ENCODE measurements at regions not wholly inside any gene's neighbourhood (a gene's known extent, or its start where the extent isn't known, plus 50 kb on each side); places are given as distances from the start of the nearest gene placed in this dataset.

- no peaks in the 10 kb centered on the region for H3K36me3 Mint-ChIP-seq
- no peak overlapping the region for H3K27ac Mint-ChIP-seq
- no peak for ATAC-seq (ENCODE audit: low read depth)
- H3K9me3 Mint-ChIP-seq: peaks cover 3% of the 10 kb centered on the region
- H3K27me3 Mint-ChIP-seq: peaks cover 9% of the 10 kb centered on the region
- H3K4me1 Mint-ChIP-seq: no peaks in the 10 kb centered on the region
- no peak for DNase-seq
- POLR2A ChIA-PET: no interaction called here
- no peak overlapping the region for H3K4me3 Mint-ChIP-seq
These were observed 149.8 kb downstream of the DLEU7 start for GRCh38 chr13:50693727-50694126.

- Mint-ChIP-seq H3K27me3 (peaks cover 6% of the 10 kb centered on the region), H3K27ac (no peak overlapping the region), H3K4me3 (no peak overlapping the region), H3K9me3 (peaks cover 3% of the 10 kb centered on the region), H3K4me1 (no peaks in the 10 kb centered on the region), H3K36me3 (no peaks in the 10 kb centered on the region)
- no peak for DNase-seq
- POLR2A ChIA-PET: no interaction called here
- ATAC-seq (ENCODE audit: low read depth): no peak
These were observed 145.5 kb downstream of the DLEU7 start for GRCh38 chr13:50697746-50698539.

- DNase-seq: no peak
- no peak for ATAC-seq (ENCODE audit: low read depth)
- H3K36me3 Mint-ChIP-seq: no peaks in the 10 kb centered on the region
- peaks cover 3% of the 10 kb centered on the region for H3K9me3 Mint-ChIP-seq
- peaks cover 6% of the 10 kb centered on the region for H3K27me3 Mint-ChIP-seq
- POLR2A ChIA-PET: interaction anchor here (0.6 kb wide), 1 partner anchor 209 kb away, joined by 5 read pairs; no protein-coding TSS in a partner anchor
- no peak overlapping the region for H3K27ac Mint-ChIP-seq
- H3K4me1 Mint-ChIP-seq: no peaks in the 10 kb centered on the region
- H3K4me3 Mint-ChIP-seq: no peak overlapping the region
These were observed 143.4 kb downstream of the DLEU7 start for GRCh38 chr13:50699874-50700663.

- no peaks in the 10 kb centered on the region for H3K4me1 Mint-ChIP-seq
- no peak overlapping the region for H3K4me3 Mint-ChIP-seq
- H3K9me3 Mint-ChIP-seq: peaks cover 3% of the 10 kb centered on the region
- no peaks in the 10 kb centered on the region for H3K36me3 Mint-ChIP-seq
- DNase-seq (no peak), ATAC-seq (ENCODE audit: low read depth) (no peak)
- H3K27ac Mint-ChIP-seq: no peak overlapping the region
- H3K27me3 Mint-ChIP-seq: peaks cover 3% of the 10 kb centered on the region
- POLR2A ChIA-PET: interaction anchor here (0.6 kb wide), 1 partner anchor 21 kb away, joined by 4 read pairs; no protein-coding TSS in a partner anchor
These were observed 142.7 kb downstream of the DLEU7 start for GRCh38 chr13:50700664-50701305.

GRCh38 chr13:50701469-50701868 is 142.0 kb downstream of the DLEU7 start:
- ATAC-seq (ENCODE audit: low read depth) (no peak), DNase-seq (no peak)
- no peaks in the 10 kb centered on the region for H3K4me1 Mint-ChIP-seq
- H3K9me3 Mint-ChIP-seq: peaks cover 1% of the 10 kb centered on the region
- no peak overlapping the region for H3K4me3 Mint-ChIP-seq
- peaks cover 3% of the 10 kb centered on the region for H3K27me3 Mint-ChIP-seq
- no peaks in the 10 kb centered on the region for H3K36me3 Mint-ChIP-seq
- H3K27ac Mint-ChIP-seq: no peak overlapping the region
- POLR2A ChIA-PET: no interaction called here

- DNase-seq: no peak
- ATAC-seq (ENCODE audit: low read depth): no peak
These were observed 137.0 kb downstream of the DLEU7 start for GRCh38 chr13:50706505-50706904.

GRCh38 chr13:50707628-50708027 is 135.9 kb downstream of the DLEU7 start:
- DNase-seq (no peak), ATAC-seq (ENCODE audit: low read depth) (no peak)
- H3K9me3 Mint-ChIP-seq: no peaks in the 10 kb centered on the region
- peaks cover 3% of the 10 kb centered on the region for H3K27me3 Mint-ChIP-seq
- no peaks in the 10 kb centered on the region for H3K36me3 Mint-ChIP-seq
- H3K4me1 Mint-ChIP-seq: no peaks in the 10 kb centered on the region
- POLR2A ChIA-PET: no interaction called here
- H3K4me3 Mint-ChIP-seq: no peak overlapping the region
- no peak overlapping the region for H3K27ac Mint-ChIP-seq

More at GRCh38 chr13:50706505-50706904, 137.0 kb downstream of the DLEU7 start:
- Mint-ChIP-seq H3K27me3 (no peaks in the 10 kb centered on the region), H3K4me3 (no peak overlapping the region), H3K27ac (no peak overlapping the region), H3K9me3 (no peaks in the 10 kb centered on the region), H3K36me3 (no peaks in the 10 kb centered on the region), H3K4me1 (no peaks in the 10 kb centered on the region)
- POLR2A ChIA-PET: no interaction called here

GRCh38 chr13:50708461-50708860 is 135.0 kb downstream of the DLEU7 start:
- H3K27me3 Mint-ChIP-seq: peaks cover 11% of the 10 kb centered on the region
- DNase-seq (no peak), ATAC-seq (ENCODE audit: low read depth) (no peak)
- H3K4me1 Mint-ChIP-seq: peaks cover 5% of the 10 kb centered on the region
- no peaks in the 10 kb centered on the region for H3K9me3 Mint-ChIP-seq
- H3K27ac Mint-ChIP-seq: no peak overlapping the region
- POLR2A ChIA-PET: no interaction called here
- no peak overlapping the region for H3K4me3 Mint-ChIP-seq
- no peaks in the 10 kb centered on the region for H3K36me3 Mint-ChIP-seq

GRCh38 chr13:50709058-50709457 is 134.4 kb downstream of the DLEU7 start:
- Mint-ChIP-seq H3K27me3 (peaks cover 11% of the 10 kb centered on the region), H3K4me1 (peaks cover 11% of the 10 kb centered on the region), H3K9me3 (no peaks in the 10 kb centered on the region), H3K36me3 (no peaks in the 10 kb centered on the region), H3K27ac (no peak overlapping the region), H3K4me3 (no peak overlapping the region)
- DNase-seq (no peak), ATAC-seq (ENCODE audit: low read depth) (no peak)
- POLR2A ChIA-PET: no interaction called here

- no peak overlapping the region for H3K4me3 Mint-ChIP-seq
- POLR2A ChIA-PET: no interaction called here
- peaks cover 2% of the 10 kb centered on the region for H3K36me3 Mint-ChIP-seq
- H3K9me3 Mint-ChIP-seq: no peaks in the 10 kb centered on the region
- peaks cover 11% of the 10 kb centered on the region for H3K27me3 Mint-ChIP-seq
- no peak overlapping the region for H3K27ac Mint-ChIP-seq
- no peak for ATAC-seq (ENCODE audit: low read depth)
- peaks cover 25% of the 10 kb centered on the region for H3K4me1 Mint-ChIP-seq
- no peak for DNase-seq
These were observed 132.2 kb downstream of the DLEU7 start for GRCh38 chr13:50711131-50711815.

- Mint-ChIP-seq H3K4me3 (no peak overlapping the region), H3K27me3 (peaks cover 11% of the 10 kb centered on the region), H3K27ac (no peak overlapping the region), H3K9me3 (no peaks in the 10 kb centered on the region), H3K4me1 (peaks cover 25% of the 10 kb centered on the region), H3K36me3 (peaks cover 2% of the 10 kb centered on the region)
- POLR2A ChIA-PET: no interaction called here
- ATAC-seq (ENCODE audit: low read depth): no peak
- no peak for DNase-seq
These were observed 131.5 kb downstream of the DLEU7 start for GRCh38 chr13:50711996-50712395.

- Mint-ChIP-seq H3K9me3 (no peaks in the 10 kb centered on the region), H3K27me3 (peaks cover 14% of the 10 kb centered on the region), H3K4me3 (no peak overlapping the region), H3K36me3 (peaks cover 2% of the 10 kb centered on the region), H3K27ac (no peak overlapping the region), H3K4me1 (peaks cover 25% of the 10 kb centered on the region)
- DNase-seq (no peak), ATAC-seq (ENCODE audit: low read depth) (no peak)
- POLR2A ChIA-PET: interaction anchor here (2.9 kb wide), 1 partner anchor 199 kb away, joined by 11 read pairs; no protein-coding TSS in a partner anchor
These were observed 131.0 kb downstream of the DLEU7 start for GRCh38 chr13:50712456-50712855.

GRCh38 chr13:50712881-50713280 is 130.6 kb downstream of the DLEU7 start:
- Mint-ChIP-seq H3K27me3 (peaks cover 14% of the 10 kb centered on the region), H3K27ac (no peak overlapping the region), H3K4me1 (peaks cover 25% of the 10 kb centered on the region), H3K9me3 (no peaks in the 10 kb centered on the region), H3K36me3 (peaks cover 2% of the 10 kb centered on the region), H3K4me3 (no peak overlapping the region)
- no peak for ATAC-seq (ENCODE audit: low read depth)
- POLR2A ChIA-PET: interaction anchor here (2.9 kb wide), 1 partner anchor 199 kb away, joined by 11 read pairs; no protein-coding TSS in a partner anchor
- DNase-seq: no peak
